ENCODE measurements at regions not wholly inside any gene's neighbourhood (a gene's known extent, or its start where the extent isn't known, plus 50 kb on each side); places are given as distances from the start of the nearest gene placed in this dataset.

- Histone ChIP-seq H2AFZ (ENCODE audit: low read depth, low read length) (no peak overlapping the region), H3K27me3 (ENCODE audit: control insufficient read depth in 2 of 2, insufficient read depth in 2 of 2, low read length in 2 of 2) (peaks cover 0 to 7% of the 10 kb centered on the region in 2 experiments), H3K9me1 (replicated peaks; ENCODE audit: control insufficient read depth, extremely low read depth, insufficient read depth, low read length) (no peaks in the 10 kb centered on the region), H3K4me3 (replicated peaks in 1 of 3; ENCODE audit: insufficient read depth in 1 of 3, low read depth in 1 of 3, low read length in 3 of 3) (no peak overlapping the region), H3K9me3 (replicated peaks; ENCODE audit: control insufficient read depth, insufficient read depth, low read length) (no peaks in the 10 kb centered on the region), H3K27ac (ENCODE audit: insufficient read depth, low read depth, low read length) (no peak overlapping the region), H3K9ac (replicated peaks; ENCODE audit: extremely low read depth, insufficient read depth, low read length) (no peak overlapping the region), H3K79me2 (ENCODE audit: control insufficient read depth, insufficient read depth, low read length) (no peaks in the 10 kb centered on the region), H3K4me1 (ENCODE audit: control insufficient read depth, extremely low read depth, insufficient read depth, low read length) (no peaks in the 10 kb centered on the region), H3K4me2 (ENCODE audit: insufficient read depth, low read length) (no peak overlapping the region), H3K36me3 (ENCODE audit: control insufficient read depth in 2 of 2, extremely low read depth in 1 of 2, insufficient read depth in 2 of 2, low read length in 2 of 2) (no peaks in the 10 kb centered on the region), H4K20me1 (replicated peaks; ENCODE audit: control insufficient read depth, extremely low read depth, insufficient read depth, low read length) (no peaks in the 10 kb centered on the region)
- intact Hi-C loops (cut with micrococcal nuclease) (no loop called here), dilution Hi-C loops (cut with MboI; ENCODE audit: extremely low pct_ligation_motif_present, low sequenced_read_pairs) (no loop called here)
- no TSS peak for BruUV-seq (replicated peaks)
- POLR2A ChIA-PET = no interaction called here
- TF ChIP-seq JUN (IDR thresholded peaks at IDR 0.05; ENCODE audit: borderline replicate concordance, insufficient read depth, insufficient read length, low read depth) (no peak), FOS (IDR thresholded peaks at IDR 0.05; ENCODE audit: borderline replicate concordance, insufficient read depth, low read length) (no peak), POLR2A (IDR thresholded peaks at IDR 0.05; ENCODE audit: low read depth, low read length) (no peak), MYC (IDR thresholded peaks at IDR 0.05; ENCODE audit: low read depth, low read length) (no peak), GATA2 (IDR thresholded peaks at IDR 0.05; ENCODE audit: insufficient read depth, insufficient read length, low read depth, low read length) (no peak), POLR2AphosphoS5 (IDR thresholded peaks at IDR 0.05; ENCODE audit: insufficient read depth, low read depth, low read length) (no peak), MAX (IDR thresholded peaks at IDR 0.05; ENCODE audit: insufficient read depth, insufficient read length) (no peak), EZH2 (IDR thresholded peaks at IDR 0.05; ENCODE audit: borderline replicate concordance, low read depth, low read length, severe bottlenecking) (no peak)
- TF ChIP-seq, protein P1, sequence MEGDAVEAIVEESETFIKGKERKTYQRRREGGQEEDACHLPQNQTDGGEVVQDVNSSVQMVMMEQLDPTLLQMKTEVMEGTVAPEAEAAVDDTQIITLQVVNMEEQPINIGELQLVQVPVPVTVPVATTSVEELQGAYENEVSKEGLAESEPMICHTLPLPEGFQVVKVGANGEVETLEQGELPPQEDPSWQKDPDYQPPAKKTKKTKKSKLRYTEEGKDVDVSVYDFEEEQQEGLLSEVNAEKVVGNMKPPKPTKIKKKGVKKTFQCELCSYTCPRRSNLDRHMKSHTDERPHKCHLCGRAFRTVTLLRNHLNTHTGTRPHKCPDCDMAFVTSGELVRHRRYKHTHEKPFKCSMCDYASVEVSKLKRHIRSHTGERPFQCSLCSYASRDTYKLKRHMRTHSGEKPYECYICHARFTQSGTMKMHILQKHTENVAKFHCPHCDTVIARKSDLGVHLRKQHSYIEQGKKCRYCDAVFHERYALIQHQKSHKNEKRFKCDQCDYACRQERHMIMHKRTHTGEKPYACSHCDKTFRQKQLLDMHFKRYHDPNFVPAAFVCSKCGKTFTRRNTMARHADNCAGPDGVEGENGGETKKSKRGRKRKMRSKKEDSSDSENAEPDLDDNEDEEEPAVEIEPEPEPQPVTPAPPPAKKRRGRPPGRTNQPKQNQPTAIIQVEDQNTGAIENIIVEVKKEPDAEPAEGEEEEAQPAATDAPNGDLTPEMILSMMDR (IDR thresholded peaks at IDR 0.05; ENCODE audit: extremely low read depth in 1 of 2, insufficient read depth in 1 of 2, low read depth in 1 of 2, low read length in 2 of 2) = no peak
- DNase-seq (ENCODE audit: low read depth, low spot score) = no peak
- FAIRE-seq = no peak
- CTCF ChIA-PET = no interaction called here
These were observed 227.9 kb upstream of the DTNA start for GRCh38 chr18:34482204-34482603.

Data from endothelial cell of umbilical vein (primary cell).